ENCODE measurements at regions not wholly inside any gene's neighbourhood (a gene's known extent, or its start where the extent isn't known, plus 50 kb on each side); places are given as distances from the start of the nearest gene placed in this dataset.

DNA sequence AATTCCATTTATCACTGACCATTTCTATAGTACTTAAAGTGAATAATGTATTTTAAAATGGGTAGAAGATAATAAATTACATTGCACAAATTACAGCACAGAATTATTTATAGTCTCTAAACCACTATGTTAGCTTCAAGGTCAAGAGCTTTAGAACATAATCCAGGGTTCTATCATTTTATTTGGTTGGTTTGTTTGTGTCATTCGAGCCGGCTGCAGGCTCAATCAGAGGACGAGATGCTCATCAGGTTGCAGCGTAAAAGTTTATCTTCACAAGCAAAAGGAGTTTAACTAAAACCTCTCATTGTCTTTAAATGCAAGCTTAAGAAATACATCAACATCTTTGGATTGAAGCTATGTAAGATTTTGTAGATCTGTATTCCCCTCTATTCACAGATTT is 523.8 kb downstream of the EFNA5 start:
- no peak for DNase-seq (ENCODE audit: low spot score)

DNA sequence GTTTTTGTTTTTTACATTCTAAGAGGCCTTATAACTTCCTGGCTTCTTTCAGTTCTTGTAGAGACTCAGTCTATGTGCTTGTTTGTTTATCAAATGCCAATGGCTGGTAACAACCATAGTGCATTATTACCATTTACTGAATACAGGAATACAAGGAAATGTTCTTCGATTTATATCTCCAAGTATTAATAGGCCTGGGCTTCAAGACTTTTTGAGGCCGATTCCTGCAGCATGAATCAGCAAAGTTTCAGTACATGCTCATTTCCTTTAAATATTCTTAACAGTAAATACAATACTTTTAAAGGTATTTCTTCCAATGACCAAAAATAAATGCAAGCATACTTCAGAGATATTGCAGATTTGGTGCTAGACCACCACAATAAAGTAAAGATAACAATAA is 535.3 kb downstream of the EFNA5 start:
- DNase-seq (ENCODE audit: low spot score) = no peak

DNA sequence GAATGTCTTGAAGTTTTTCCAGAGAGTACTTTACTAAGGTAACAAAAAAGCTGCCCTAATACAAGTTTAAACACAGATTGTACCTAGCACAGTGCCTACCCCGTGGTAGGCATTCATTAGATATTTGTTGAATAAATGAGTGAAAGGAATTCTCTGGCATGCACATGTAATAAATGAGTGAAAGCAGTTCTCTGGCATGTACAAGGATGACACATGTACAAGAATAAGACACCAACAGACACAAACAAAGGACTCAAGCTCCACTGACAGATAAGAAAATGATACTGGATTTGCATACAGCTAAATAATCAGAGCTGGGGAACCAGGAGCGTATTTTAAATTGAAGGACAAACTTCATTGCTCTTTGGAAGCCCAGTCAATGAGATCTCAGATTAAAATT is 535.8 kb downstream of the EFNA5 start:
- no peak for DNase-seq (ENCODE audit: low spot score)

DNA sequence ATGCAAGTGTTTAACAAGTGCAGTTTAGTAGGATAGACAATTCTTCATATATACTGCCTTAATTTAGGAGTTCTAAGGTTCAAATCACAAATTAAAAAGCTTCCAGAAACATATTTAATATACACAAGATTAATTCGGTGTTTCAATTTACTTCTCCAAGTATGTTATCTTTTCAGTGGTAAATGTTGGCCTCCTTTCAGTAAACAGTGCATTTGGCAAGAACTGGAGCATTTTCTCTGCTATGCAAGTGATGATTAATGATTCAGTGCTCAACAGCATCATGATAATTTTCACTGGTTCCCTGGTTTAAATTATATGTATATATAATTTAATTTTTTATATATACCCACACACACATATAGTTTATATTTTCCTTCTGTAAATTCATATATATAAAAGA is 541.7 kb downstream of the EFNA5 start:
- no peak for DNase-seq (ENCODE audit: low spot score)

DNA sequence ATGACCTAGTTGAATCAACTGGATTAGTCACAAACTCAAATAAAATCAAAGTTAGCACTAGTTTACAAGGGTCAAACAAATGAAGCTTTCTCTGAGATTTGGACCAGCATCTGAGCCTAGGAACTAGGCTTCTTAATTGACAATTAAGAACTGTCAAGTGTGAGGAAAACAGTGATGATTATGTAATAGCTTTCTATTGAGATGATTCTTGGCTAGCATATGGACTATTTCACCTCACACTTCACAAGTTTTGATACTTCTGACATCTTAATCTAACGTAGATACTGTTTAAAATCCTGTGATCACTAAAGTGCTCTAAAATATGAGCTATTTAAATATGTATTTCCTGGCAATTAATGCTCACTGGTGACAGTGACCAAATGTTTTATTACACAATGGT is 542.9 kb downstream of the EFNA5 start:
- no peak for DNase-seq (ENCODE audit: low spot score)

DNA sequence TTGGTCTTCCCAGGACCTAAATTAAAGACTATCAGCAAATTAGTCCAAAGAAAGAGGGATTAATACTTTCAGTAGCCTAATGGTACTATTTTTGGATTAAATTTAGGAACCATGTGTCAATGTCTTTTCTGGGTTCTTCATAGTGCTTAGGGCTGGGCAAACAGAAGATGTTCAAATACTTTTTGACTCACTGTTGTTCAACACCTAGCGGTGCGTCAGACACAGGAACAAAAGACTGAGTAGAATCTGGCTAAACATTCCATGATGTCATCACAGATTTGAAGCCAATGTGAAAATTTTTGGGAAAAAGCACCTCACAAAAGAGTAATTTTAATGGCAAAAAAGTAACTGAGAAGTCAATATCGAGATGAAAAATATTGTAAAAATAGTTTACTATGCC is 544.4 kb downstream of the EFNA5 start:
- DNase-seq (ENCODE audit: low spot score) = no peak

DNA sequence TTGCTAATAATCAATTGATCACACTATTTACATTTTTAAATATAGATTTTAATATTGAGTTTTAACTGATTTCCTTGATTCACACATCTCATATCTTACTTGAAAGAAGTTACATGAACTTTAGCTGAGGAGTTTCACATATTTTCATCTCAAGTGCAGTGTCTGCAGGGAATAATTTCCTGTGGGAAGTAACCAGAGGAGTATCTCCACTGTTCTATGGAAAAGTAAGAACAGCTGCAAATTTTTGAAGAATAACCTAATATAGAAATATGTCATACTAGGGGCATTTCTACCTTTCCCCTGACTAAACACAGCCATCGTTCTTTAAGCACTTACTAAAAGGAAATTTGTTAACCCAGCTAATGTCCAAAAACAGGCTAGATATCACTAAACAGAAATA is 546.4 kb downstream of the EFNA5 start:
- no peak for DNase-seq (ENCODE audit: low spot score)

DNA sequence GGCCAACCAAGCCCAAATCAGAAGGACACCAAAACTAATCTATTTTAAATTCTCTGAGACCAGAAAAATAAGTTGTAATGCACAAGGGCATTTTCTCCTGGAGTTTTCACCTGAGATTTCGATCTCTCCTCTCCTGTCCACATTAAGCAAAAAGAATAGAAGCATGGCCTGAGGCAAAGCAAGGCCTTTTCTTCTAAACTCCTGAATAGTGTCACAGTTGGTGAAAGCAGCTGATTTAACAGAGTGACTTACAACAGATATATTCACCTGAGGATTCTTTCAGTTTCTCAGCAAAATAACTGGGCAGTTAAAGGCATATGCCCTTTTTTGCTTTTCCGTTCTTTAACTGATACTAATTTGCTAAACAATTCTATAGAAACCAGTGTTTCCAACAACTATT is 547.7 kb downstream of the EFNA5 start:
- DNase-seq (ENCODE audit: low spot score) = no peak

DNA sequence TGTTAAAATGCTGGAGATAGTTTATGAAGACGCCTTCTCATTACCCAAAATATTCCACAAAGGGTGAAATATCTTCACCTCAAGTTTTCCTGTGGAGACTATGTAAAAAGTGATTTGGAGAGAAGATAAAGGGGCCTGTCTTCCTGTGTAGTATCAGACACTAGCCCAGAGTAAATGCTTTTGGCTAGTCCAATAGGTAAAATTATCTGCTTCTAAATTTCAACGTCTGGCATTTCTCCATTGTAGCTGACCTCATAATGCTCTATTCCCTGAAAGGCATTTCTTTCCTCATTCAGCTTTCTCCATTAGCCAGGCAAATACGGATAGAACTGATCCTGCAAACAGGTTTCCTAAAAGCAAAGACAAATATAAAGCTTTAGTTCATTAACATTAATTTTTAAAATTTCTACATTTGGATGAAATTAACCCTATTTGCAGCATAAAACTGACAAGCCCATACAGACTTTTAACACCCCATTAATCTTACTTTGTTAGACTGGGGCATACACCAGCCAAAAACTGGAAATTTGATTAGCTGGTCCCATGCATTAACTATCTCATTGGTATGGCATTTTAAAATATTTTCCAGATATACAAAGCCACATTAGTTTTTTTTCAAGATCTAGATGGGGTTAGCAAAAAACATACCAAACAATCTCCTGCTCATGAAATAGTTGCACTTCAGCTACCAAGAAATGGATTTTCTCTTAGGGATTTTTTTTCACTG is 548.8 kb downstream of the EFNA5 start:
- no peak for DNase-seq (ENCODE audit: low spot score)

DNA sequence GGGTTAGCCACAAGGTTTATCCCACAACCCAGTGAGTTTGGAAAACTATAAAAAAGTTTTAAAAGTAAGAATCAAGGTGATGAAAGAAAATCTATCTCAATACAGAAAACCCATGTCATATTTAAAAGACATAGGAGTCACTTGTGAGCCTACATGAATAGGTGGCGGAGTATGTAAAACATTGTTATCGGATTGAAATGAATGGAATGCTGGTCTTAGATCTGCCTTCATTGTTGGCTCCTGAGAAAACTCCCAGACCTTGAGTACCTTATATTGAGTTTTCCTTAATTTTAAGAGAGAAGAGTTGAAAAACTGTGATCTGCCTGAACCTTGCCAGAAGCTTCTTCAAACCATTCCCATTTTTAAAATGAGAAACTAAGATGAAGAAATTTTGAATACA is 551.1 kb downstream of the EFNA5 start:
- no peak for DNase-seq (ENCODE audit: low spot score)

DNA sequence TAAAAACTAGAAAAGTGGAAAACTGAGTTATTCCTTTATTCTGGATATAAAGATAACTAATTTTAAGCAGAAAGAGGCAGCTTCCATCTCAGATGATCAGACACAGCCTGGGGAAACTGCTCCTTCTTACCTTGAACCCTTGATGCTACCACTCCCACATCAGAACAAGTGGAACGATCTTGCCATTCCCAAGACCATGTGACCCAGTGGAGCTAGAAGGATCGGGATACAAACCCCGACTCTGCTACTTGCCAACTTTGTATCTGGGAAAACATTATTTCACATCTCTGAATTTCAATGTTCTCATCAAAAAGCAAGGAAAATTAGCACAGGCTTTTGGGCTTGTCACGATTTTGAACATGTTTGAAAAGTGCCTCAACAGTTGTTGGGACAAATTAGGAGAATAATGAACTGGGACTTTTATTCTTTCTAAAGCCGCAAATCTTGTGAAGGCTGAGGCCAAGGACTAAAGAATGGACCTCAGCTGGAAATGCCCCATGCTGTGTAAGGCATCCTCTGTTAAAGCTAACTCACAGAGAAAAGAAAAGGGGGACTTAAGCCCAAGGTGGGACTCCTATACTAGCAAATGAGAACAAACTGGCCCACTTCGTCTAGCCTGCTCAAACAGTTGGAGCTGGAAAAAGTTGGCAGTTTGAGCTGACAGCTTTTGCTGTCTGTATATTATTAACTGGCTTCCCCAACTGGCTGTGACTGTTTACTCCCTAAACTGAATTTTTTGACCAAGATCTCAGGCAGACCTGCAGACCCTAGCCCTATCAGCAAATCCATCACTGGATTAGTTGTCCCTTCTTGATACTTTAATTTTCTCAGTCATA is 552.3 kb downstream of the EFNA5 start:
- DNase-seq (ENCODE audit: low spot score) = no peak

DNA sequence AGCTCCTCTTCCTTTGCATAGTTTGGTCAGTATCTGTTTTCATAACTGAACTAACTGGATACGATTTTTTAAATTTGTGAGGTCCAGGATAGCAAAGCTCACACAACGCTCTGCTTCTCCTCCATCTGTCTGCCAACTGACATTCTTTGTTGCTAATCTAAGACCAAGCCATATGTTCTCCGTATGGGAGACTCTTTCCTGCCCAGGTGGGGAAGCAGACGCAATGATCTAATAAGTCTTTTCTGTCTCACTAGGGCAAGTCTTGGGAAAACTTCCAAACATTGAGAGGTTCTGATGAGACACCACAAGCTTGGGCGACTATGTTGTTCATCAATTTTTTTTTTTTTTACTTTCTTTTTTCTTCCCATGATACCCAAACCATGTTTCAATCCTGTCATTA is 558.5 kb downstream of the EFNA5 start:
- no peak for DNase-seq (ENCODE audit: low spot score)

DNA sequence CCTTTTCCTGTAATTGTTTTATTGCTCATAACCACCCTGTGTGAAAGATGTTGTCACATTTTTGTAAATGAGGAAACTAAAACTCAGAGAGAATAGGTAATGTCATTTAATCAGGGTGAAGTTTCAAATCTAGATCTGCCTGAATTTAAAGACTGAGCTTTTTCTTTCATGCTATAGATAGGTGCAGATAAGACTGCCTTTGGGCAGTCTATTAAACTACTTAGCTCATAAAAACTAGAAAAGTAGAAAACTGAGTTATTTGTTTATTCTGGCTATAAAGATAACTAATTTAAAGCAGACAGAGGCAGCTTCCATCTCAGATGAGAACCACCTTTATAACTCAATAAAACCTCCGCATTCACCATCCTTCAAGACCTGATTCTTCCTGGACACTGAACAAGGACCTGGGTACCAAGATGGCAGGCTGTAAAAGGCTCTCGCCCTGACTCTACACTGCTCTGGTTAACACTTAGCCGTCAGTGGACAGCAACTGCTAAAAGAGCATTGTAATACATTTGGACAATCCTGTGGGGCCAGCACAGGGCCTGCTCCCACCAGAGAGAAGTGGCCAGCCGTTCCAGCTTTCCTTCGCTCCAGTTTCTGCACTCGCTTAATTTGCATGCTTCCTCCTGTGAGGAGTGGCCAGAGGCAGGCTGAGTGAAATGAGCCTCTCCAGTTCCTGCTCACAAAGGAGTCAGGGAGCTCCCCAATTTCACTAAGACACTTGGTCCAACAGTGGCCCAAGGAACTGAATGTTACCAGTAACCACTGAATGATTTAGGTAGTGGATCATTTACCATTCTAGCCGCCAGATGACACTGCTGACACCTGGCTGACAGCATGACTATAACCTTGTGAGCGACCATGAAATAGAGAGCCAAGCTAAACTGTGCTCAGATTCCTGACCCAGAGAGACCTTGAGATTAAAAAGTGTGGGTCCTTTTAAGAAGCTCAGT is 566.4 kb downstream of the EFNA5 start:
- no peak for DNase-seq (ENCODE audit: low spot score)

DNA sequence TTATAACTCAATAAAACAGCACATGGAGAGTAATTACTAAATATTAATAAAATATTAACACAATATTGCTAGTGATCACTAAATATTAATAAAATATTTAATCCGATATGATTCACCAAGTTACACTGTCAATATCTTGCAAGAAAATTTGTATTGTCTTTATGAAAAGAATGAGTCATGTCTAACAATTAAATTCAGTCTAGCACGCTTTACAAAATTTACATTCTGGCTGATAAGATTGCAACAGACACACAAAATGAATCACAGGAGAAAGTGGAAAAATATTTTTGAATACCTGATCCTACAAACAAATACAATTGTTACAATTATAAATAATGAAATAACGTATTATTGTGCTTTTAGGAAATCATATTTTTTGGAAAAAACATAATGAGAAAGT is 567.2 kb downstream of the EFNA5 start:
- DNase-seq (ENCODE audit: low spot score) = no peak

DNA sequence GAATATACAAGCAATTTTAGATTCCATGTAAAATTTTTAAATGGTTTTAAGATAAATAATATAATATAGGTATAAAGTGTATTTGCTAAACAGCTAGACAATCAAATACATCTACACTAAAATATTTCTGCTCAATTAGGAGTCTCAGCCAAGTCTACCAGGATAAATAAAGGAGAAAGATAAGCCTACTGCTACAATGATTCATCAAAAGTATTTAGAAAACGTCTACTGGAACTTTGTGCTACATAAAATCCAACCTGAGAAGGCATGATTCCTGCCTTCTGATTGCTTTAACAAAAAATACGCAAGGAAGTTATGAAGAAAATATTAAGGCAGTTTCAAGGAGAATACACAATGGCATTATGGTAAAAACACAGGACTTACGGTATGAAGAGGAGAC is 570.6 kb downstream of the EFNA5 start:
- DNase-seq (ENCODE audit: low spot score) = no peak

DNA sequence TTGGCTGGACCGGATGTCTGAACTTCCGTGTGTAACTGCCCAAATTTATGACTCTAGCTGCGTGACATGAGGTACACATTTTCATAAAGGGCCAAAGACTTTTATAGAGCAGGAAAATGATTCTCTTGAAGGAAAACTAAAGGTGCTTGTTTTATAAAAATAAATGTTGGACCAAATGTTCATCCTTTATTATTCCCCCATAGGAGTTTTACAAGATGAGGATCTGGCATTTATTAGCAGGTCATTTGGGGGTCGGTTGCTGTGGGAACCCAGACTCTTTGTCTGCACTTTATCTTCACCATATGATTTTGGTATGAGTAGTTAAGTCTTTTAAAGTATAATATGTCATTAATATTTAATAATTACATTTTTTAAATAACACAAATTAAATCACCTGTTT is 571.2 kb downstream of the EFNA5 start:
- no peak for DNase-seq (ENCODE audit: low spot score)

DNA sequence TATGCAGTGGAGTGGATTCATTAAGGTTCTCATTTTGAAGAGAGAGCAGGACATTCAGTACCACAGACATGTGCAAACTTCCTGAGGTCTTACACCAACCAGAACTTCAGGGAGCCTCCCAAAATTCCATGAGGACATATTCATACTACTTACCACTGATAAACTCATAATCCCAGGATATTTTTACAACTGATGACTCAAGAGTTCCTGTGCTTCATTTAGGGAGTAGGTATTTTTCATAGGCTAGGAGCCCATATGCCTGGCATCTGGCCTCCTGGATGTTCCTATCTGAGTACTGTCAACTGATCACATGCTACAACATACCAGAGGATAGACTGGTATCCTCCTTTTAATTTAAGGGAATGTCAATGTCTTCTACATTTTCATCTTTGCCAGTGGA is 578.0 kb downstream of the EFNA5 start:
- DNase-seq (ENCODE audit: low spot score) = no peak

DNA sequence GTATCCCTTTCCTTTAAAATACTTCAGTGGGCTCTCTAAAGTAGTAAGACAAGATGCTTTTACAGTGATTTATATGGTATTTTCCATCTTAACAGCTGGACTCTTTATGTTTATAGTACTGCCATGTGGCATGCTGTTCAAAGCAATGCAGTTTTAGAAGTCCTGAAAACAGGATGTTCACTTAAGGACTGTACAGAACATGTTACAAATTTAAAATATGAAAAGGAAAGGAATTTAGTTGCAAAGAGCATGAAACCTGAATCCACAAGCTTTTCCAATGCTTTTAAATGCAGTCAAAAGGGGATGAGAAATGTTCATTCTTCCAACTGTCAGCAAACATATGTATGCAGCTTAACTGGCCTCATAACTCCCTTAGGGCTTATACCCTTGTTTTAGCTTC is 580.2 kb downstream of the EFNA5 start:
- no peak for DNase-seq (ENCODE audit: low spot score)

DNA sequence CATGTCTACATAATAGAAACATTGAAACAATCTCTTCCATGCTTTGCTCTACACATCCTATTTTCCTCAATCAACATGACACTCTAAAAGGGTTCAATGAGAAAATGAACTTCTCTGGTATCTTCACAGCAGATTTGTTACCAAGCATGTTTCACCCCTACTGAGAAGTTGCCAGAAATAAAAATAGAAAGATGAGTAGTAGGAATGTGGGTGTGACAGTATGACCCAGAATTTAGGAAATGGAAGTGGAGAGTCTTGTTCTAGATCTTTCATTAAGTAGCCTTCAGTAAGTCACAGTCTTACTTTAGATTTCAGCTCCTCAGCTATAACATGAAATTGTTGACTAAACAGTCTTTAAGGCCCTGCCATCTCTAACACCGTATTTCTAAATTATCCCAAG is 581.8 kb downstream of the EFNA5 start:
- no peak for DNase-seq (ENCODE audit: low spot score)

DNA sequence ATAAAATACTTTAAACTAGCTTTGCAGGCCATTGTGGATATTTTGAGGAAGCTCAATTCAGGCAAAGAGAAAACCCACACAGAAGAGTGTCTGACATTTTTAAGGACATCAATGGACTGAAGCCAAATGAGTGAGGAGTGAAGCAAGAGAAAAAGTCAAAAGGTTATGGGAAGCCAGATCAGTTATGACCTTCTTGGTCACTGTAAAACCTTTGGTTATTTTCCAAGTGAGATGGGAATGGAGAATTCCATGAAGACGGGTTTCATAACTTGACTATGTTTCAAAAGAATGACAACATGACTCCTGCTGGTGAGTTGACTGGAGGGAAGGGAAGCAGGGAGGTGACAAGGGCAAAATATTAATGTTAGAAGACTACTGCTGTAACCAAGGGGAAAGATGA is 585.2 kb downstream of the EFNA5 start:
- no peak for DNase-seq (ENCODE audit: low spot score)

DNA sequence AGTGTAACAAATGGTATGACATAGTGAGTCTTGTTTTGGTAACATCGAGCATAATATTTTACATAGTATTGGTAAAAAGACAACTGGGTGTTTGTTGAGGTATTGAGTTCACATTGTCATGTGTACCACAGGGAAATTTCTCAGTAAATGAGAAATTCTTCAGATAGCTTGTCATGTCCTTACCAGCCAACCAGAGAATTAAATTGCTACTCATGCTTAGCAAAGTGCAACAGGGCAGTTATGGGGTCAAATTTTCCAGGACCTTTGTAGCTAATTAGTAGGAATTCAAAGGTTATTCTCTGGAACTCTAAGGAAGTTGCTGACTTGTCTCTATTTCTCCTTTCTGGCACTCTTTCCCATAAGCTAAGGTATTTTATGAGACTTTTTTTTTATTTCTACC is 595.7 kb downstream of the EFNA5 start:
- no peak for DNase-seq (ENCODE audit: low spot score)

DNA sequence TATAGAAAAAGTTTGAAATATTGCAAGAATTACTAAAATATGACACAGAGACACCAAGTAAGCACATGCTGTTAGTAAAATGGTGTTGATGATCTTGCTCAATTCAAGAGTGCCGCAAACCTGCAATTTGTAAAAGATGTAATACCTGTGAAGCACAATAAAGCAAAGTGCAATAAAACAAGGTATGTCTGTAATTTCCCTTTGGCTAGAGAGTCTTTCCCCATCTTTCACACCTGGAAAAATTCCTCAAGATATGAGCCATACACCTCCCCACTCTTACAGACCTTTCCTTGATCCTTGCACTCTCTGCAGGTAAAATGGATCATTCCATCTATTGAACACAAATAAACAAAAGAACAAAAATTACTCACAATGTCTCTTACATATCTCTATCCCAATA is 597.8 kb downstream of the EFNA5 start:
- no peak for DNase-seq (ENCODE audit: low spot score)

DNA sequence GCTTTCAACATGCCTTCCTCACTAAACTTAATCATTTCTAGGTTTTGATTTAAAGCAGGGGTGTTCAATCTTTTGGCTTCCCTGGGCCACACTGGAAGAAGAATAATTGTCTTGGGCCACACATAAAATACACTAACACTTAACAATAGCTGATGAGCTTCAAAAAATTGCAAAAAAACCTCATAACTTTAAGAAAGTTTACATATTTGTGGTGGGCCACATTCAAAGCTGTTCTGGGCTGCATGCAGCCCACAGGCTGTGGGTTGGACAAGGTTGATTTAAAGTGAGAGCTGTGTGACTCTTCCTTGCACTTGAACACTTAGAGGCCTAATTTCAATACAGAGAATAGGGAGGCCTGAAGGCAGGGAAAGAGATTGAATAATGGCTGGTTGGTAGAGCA is 598.3 kb downstream of the EFNA5 start:
- no peak for DNase-seq (ENCODE audit: low spot score)

Data from hematopoietic multipotent progenitor cell treated with erythropoietin and hydrocortisone succinate and interleukin-3 and kit ligand, for 17 days (in vitro differentiated cells).